CD4-positive, alpha-beta T cell treated with Interleukin-4 for 4 hours (primary cell): ENCODE measurements at regions not wholly inside any gene's neighbourhood (a gene's known extent, or its start where the extent isn't known, plus 50 kb on each side); places are given as distances from the start of the nearest gene placed in this dataset.
"Not testable (repeated sequence)": the region's sequence is repeated elsewhere in the genome, so short reads cannot be mapped to it uniquely, and the experiment has no call there.

Experiments used
- DNase-seq: peaks from one replicate; pipeline ENCODE4 v3.0.0-alpha.2; 2020

- no peak for DNase-seq
These were observed 51.1 kb upstream of the NUDT6 start for GRCh38 chr4:122973465-122973864.

GRCh38 chr4:122976111-122976510 is 53.7 kb upstream of the NUDT6 start:
- DNase-seq: no peak

DNA sequence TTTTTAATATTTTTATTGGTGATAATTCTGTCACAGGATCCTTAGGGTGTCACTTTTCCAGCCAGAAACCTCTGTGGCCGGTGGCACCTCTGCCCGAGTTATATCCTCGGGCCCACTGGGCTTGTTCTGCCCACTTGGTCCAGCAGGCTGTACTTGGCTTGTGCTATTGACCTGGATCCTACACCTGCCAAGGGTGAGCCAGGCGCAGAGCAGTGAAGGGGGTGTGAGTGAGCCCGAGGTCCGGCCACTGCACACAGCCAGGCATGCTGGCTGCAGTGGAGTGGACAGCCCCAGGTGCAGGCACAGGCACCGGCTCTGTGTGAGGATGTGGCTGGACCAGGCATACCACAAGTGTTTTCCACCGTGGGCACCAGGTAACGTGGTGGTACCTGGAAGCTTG is 54.7 kb upstream of the NUDT6 start:
- no peak for DNase-seq

DNA sequence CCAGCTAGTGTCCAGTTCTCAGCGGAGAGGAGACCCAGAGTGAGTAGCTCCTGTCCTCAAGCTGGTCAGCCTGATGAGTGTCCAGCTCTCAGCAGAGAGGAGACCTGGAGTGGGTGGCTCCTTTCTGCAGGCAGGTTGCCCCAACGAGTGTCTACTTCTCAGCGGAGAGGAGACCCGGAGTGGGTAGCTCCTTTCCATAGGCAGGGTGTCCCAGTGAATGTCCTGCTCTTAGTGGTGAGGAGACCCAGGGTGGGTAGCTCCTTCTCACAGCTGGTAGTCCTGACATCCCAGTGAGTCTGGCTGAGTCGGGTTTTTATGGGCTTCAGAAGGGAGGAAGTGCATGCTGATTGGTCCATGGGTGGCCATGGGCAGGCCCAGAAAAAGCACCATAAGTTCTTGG is 55.7 kb upstream of the NUDT6 start:
- DNase-seq: no peak

DNA sequence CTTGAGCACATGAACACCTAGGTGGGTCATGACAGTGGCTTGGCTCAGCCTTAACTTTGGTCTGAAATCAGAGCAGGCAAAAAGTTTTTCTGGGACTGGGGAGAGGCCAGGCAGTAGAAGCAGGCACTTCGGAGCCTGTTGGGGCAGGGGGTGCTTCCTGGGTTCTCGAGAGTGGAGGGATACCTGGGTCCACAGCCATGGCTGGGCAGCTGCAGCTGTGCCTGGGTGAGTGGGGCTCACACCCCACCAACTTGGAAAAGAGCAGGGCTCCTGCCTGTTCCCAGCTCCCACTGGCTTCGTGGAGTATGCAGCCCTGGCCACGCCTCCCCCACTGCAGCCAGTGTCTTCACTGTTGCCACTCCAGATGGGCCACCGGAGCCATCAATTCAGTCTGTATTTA is 56.4 kb upstream of the NUDT6 start:
- DNase-seq: no peak

- no peak for DNase-seq
These were observed 58.5 kb upstream of the NUDT6 start for GRCh38 chr4:122980860-122981259.

GRCh38 chr4:122988696-122989095 is 66.3 kb upstream of the NUDT6 start:
- DNase-seq: no peak

DNA sequence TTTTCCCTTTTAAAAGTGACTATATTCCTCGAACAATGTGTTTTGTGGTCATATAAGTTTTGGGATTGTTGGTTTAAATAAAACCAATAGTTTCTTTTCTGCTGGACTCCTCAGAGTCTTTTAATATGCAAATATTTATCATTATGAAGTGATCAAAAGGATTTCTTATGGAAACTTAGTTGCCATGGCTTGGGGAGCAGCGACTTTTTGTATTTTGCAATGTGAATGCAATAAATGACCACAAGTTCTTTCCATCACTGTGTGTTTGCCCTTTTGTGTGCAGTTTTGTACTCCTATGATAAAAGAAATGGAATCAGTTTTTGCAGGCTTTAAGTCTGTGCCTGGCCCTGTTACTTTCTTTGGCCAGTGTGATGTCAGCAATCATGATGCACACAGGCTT is 68.5 kb upstream of the NUDT6 start:
- DNase-seq: no peak

DNA sequence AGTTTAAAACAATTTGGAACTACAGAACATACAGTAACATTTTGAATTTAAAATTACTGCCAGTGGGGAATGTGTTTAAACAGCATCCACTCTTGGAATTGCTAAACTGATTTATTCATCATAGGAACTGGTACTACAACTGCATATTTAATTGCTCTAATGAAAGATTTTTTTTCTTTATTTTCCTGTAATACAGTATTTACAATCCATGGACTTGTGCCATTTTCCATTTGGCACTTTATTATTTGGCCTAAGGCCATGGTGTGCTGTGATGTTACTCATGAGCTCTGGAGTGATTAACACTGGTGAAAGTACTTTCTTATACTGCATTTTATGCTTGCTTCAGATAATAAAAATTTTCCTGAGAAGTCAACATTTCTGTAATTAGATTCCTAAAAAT is 69.7 kb upstream of the NUDT6 start:
- DNase-seq: no peak

DNA sequence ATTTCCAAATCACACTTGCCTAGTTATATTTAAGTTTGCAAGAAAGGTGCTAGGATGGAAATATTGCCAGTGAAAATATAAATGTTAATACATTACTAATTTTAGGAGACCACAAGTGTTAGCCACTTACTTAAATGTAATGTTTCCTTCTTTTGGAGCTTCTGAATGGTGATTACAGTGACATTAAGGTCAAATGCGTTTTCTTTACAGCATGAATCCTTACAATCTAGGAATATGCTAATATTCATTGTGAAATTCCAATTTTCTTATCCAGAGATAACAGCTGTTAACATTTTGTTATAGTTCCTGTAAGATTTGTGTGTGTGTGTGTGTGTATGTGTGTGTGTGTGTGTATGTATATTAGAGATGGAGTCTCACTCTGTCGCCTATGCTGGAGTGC is 70.2 kb upstream of the NUDT6 start:
- no peak for DNase-seq

- DNase-seq: no peak
These were observed 74.0 kb upstream of the NUDT6 start for GRCh38 chr4:122996350-122996749.

DNA sequence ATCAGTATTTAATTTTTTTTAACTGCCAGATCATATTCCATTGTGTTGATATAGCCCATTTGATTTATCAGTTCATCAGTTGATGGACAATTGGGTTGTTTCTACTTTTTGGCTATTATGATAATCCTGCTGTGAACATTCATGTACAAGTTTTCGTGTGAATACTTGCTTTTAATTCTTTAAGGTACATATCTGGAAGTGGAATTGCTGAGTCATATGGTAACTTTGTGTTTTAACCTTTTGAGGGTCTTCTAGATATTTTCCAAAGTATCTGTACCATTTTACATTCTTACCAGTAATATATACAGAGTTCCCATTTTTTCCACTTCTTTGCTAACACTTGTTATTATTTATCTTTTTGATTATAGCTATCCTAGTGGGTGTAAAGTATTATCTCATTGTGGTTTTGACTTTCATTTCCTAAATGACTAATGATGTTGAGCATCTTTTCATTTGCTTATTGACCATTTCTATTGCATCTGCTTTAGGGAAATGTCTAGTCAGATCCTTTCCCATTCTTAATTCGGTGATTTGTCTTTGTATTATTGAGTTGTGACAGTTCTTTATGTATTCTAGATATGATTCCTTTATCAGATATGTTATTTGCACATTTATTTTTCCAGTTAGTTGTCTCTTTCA is 75.2 kb upstream of the NUDT6 start:
- DNase-seq: no peak

GRCh38 chr4:123004079-123004478 is 81.7 kb upstream of the NUDT6 start:
- DNase-seq: not testable (repeated sequence)

- DNase-seq: not testable (repeated sequence)
These were observed 82.7 kb upstream of the NUDT6 start for GRCh38 chr4:123005126-123005525.

GRCh38 chr4:123007679-123008078 is 85.3 kb upstream of the NUDT6 start:
- DNase-seq: no peak

- not testable (repeated sequence) for DNase-seq
These were observed 90.0 kb upstream of the NUDT6 start for GRCh38 chr4:123012416-123012815.

- no peak for DNase-seq
These were observed 91.6 kb upstream of the NUDT6 start for GRCh38 chr4:123014038-123014437.

DNA sequence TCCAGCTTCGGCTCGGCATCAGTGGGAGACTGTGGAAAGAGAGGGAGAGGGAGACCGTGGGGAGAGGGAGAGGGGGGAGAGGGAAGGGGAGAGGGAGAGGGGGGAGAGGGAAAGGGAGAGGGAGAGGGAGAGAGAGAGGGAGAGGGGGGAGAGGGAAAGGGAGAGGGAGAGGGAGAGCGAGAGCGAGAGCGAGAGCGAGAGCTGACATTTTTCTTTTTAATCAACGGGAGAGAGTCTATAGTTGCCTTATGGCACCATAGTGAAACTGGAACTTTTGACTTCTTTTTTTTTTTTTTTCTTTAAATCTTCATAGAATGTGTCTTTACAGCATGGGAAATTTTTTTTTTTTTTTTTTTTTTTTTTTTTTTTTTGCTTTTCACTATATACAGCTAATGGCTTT is 94.7 kb upstream of the NUDT6 start:
- no peak for DNase-seq

- no peak for DNase-seq
These were observed 95.4 kb upstream of the NUDT6 start for GRCh38 chr4:123017636-123018395.

- no peak for DNase-seq
These were observed 96.0 kb upstream of the NUDT6 start for GRCh38 chr4:123018396-123018775.

- DNase-seq: no peak
These were observed 97.9 kb upstream of the NUDT6 start for GRCh38 chr4:123020285-123020684.

GRCh38 chr4:123023647-123024046 is 101.2 kb upstream of the NUDT6 start:
- DNase-seq: no peak

GRCh38 chr4:123024710-123025109 is 102.3 kb upstream of the NUDT6 start:
- DNase-seq: no peak

- no peak for DNase-seq
These were observed 103.0 kb upstream of the NUDT6 start for GRCh38 chr4:123025398-123025797.

GRCh38 chr4:123026015-123026414 is 103.6 kb upstream of the NUDT6 start:
- DNase-seq: not testable (repeated sequence)
